Heart right ventricle (tissue), 16 donors: ENCODE measurements at regions not wholly inside any gene's neighbourhood (a gene's known extent, or its start where the extent isn't known, plus 50 kb on each side); places are given as distances from the start of the nearest gene placed in this dataset.
A peak's percentile ranks its signal among the peaks of the same experiment; 100 is the strongest.

Experiments
- ATAC-seq, 8 donors: fragments of 200-7000 bp; cut with Tn5 transposase; one replicate each; pipeline ENCODE4 v1.9.1; 2020; ENCODE audit warnings: mild to moderate bottlenecking in 8 of 8, moderate library complexity in 8 of 8, moderate number of reproducible peaks in 1 of 8
- DNase-seq, 2 donors: peaks; one replicate each; pipeline ENCODE4 v3.0.0-alpha.2; 2020
- H3K27ac ChIP-seq, 10 donors: fragments of 200-600 bp; sonication (generic) in 2 of 10; one replicate each; pipeline versions ENCODE4 v1.5.0 to v1.8.0; 2020 to 2022; ENCODE audit warnings: mild to moderate bottlenecking in 3 of 10
- H3K27me3 ChIP-seq, 7 donors: fragments of 200-600 bp; one replicate each; pipeline ENCODE4 v1.8.0; 2021 to 2022; ENCODE audit warnings: mild to moderate bottlenecking in 2 of 7
- H3K36me3 ChIP-seq, 9 donors: fragments of 200-600 bp; sonication (generic) in 1 of 9; one replicate each; pipeline versions ENCODE4 v1.5.0 to v1.8.0; 2020 to 2022; ENCODE audit warnings: mild to moderate bottlenecking in 2 of 9
- H3K4me1 ChIP-seq, 9 donors: fragments of 200-600 bp; sonication (generic) in 1 of 9; one replicate each; pipeline versions ENCODE4 v1.5.0 to v1.8.0; 2020 to 2022; ENCODE audit warnings: mild to moderate bottlenecking in 4 of 9
- H3K4me3 ChIP-seq, 10 donors: fragments of 200-600 bp; sonication (generic) in 2 of 10; one replicate each; pipeline versions ENCODE4 v1.5.0 to v1.8.0; 2020 to 2022; ENCODE audit warnings: mild to moderate bottlenecking in 7 of 10, moderate library complexity in 2 of 10
- H3K9me3 ChIP-seq, 11 donors: fragments of 200-600 bp in 10 of 11; sonication (generic) in 2 of 11; one replicate each; pipeline versions ENCODE4 v1.5.0 to v1.8.0; 2013 to 2022; ENCODE audit warnings: mild to moderate bottlenecking in 2 of 11, control low read depth in 1 of 11, moderate library complexity in 1 of 11
- WGBS, 2 donors: extraction: QIAGEN DNeasy Blood & Tissue Kit; methylation state at CpG; one replicate each; pipeline ENCODE4 v1.1.7; 2013; ENCODE audit warnings: inconsistent platforms in 1 of 2; 5-methylcytosine and 5-hydroxymethylcytosine counted together
- intact Hi-C, 10 donors: fragments of 100-400 bp; cut with DNase I; formaldehyde crosslinking; loops; one replicate each; pipeline versions ENCODE4 v1.11.1 to v1.14.2; 2022
- TF ChIP-seq, protein P1 (sequence below), 9 donors: fragments of 200-600 bp; sonication (generic) in 2 of 9; IDR thresholded peaks; one replicate each; pipeline versions ENCODE4 v1.5.0 to v1.8.0; 2021 to 2022; ENCODE audit warnings: antibody characterized with exemption in 9 of 9, mild to moderate bottlenecking in 5 of 9, moderate library complexity in 1 of 9
- donor health status: Arrhythmogenic right ventricular cardiomyopathy.
- donor health status: ischemic (EF 13 %, LVEDD 7.1; RV severe dilation, severe dysfunction).
- donor health status: healthy with polysubstance abuse.
- donor health status: DM: no; HTN: yes; CAD: no.
- donor health status: DM: no; HTN: no; CAD: no.
- donor health status: ischemic (EF 25% LVEDD 6.9; RV normal size, moderate dysfunction).
- donor health status: ischemic (EF 25% LVEDD 5.7; RV mildly dilated, moderate dysfunction).
- donor health status: healthy.
- donor health status: DM: yes; HTN: yes; CAD: no.
- donor health status: Ischemic cardiomyopathy.
- donor health status: ischemic (EF 35%, LVEDD 5.7; RV mildly dilated, moderate dysfunction).
- donor health status: nonischemic (EF 11% LVEDD 7.7; RV severe dilation, severe dysfunction).
- donor health status: DM: yes; HTN: yes; CAD: no.
- donor health status: PGD.
- donor health status: ischemic (EF 29% LVEDD 5.4; RV normal size, mild dysfunction).
- donor health status: nonischemic (EF 23%, LVEDD 6.1; RV moderate dilation, normal function).

DNA sequence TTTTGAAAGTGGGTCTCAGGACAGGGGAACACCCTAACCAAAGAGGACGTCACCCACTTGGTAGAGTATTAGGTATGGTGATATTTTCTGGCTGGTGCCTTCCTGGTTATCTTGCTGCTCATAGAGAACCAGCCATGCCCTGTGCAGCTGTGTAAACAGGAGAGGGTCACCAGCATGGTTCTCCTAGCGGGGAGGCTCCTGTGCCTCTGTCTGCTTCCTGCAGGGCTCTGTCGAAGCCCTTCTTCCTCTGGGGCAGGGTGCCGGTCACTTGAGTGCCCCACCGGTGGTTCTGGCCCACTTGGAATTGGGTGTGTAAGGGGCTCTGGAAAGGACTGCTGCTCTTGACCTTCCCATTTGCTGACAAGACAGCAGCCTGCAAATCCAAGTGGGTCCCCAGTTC, 80.5 kb upstream of the KCNK12 start:
- intact Hi-C loops, result no loop called here
- ATAC-seq, result no peak

DNA sequence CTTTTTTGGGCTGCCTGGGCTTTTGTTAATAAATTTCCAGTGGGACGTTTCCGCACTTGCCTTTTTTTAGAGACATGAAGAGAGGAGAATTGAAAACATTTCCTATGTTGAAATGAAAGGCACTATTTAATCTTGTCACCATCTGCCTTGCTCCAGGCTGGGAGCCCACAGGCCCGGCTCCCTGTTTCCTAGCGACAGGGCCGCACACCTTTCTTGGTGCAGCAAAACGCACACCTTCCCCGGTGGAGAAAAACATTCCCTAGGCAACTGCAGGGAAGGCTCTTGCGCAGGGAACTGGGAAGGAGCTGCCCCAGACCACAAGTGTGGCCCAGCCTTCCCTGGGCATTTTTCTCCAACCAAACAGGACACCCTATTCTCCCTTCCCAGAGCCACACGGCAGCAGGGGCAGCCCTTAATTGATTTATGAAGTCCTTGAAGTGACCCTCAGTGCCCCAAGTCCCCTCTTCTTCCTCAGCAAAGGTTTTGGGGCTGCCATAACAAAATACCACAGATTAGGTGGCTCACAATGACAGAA, 79.3 kb upstream of the KCNK12 start:
- ATAC-seq (no peak), DNase-seq (no peak)
- peaks cover 0 to 16% (median 0%) of the 10 kb centered on the region in 7 donors for H3K27me3 ChIP-seq
- H3K4me1 ChIP-seq, result peaks cover 0 to 7% (median 0%) of the 10 kb centered on the region in 9 donors
- 82 to 90% methylated on average over 9 of the region's 9 CpGs for WGBS, 2 donors
- H3K9me3 ChIP-seq, result no peaks in the 10 kb centered on the region
- H3K36me3 ChIP-seq, result no peaks in the 10 kb centered on the region
- intact Hi-C loops, result no loop called here
- H3K4me3 ChIP-seq, result no peak overlapping the region
- TF ChIP-seq, protein P1, sequence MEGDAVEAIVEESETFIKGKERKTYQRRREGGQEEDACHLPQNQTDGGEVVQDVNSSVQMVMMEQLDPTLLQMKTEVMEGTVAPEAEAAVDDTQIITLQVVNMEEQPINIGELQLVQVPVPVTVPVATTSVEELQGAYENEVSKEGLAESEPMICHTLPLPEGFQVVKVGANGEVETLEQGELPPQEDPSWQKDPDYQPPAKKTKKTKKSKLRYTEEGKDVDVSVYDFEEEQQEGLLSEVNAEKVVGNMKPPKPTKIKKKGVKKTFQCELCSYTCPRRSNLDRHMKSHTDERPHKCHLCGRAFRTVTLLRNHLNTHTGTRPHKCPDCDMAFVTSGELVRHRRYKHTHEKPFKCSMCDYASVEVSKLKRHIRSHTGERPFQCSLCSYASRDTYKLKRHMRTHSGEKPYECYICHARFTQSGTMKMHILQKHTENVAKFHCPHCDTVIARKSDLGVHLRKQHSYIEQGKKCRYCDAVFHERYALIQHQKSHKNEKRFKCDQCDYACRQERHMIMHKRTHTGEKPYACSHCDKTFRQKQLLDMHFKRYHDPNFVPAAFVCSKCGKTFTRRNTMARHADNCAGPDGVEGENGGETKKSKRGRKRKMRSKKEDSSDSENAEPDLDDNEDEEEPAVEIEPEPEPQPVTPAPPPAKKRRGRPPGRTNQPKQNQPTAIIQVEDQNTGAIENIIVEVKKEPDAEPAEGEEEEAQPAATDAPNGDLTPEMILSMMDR (IDR thresholded peaks at IDR 0.05), result no peak
- H3K27ac ChIP-seq, result no peak overlapping the region

More for the DNA sequence above, 80.5 kb upstream of the KCNK12 start:
- peaks cover 0 to 16% (median 0%) of the 10 kb centered on the region in 7 donors for H3K27me3 ChIP-seq
- no peak overlapping the region for H3K27ac ChIP-seq
- TF ChIP-seq, protein P1 (IDR thresholded peaks at IDR 0.05), result no peak
- H3K4me1 ChIP-seq, result peaks cover 0 to 7% (median 0%) of the 10 kb centered on the region in 9 donors
- H3K9me3 ChIP-seq, result no peaks in the 10 kb centered on the region
- H3K36me3 ChIP-seq, result no peaks in the 10 kb centered on the region
- no peak for DNase-seq
- no peak overlapping the region for H3K4me3 ChIP-seq
- 53 to 59% methylated on average over 5 of the region's 5 CpGs for WGBS, 2 donors

DNA sequence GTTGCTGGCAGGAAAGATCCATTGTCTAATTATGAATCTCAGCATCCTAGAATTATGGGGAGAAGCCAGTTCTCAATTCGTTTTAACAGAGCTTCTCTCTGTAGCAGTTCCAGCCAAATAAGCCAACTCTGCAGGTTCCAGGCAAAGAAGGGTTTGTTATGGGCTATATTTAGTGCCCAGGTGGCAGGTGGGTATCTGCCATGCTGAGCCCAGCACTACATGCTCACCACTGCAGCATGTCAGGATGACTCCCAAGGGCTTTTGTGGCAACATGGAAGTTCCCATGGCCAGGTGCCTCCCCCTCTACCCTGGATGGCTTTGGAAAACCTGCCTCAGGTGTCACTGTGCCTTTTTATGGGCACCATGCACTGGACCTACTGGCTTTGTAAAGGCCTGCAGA, 74.5 kb upstream of the KCNK12 start:
- Histone ChIP-seq H3K4me3 (no peak overlapping the region), H3K27ac (no peak overlapping the region), H3K4me1 (peaks cover 0 to 7% (median 0%) of the 10 kb centered on the region in 9 donors), H3K27me3 (peaks cover 0 to 4% (median 0%) of the 10 kb centered on the region in 7 donors), H3K36me3 (no peaks in the 10 kb centered on the region), H3K9me3 (no peaks in the 10 kb centered on the region)
- 30 to 85% methylated on average over 1 of the region's 1 CpG for WGBS, 2 donors
- intact Hi-C loops, result no loop called here
- TF ChIP-seq, protein P1 (IDR thresholded peaks at IDR 0.05), result no peak
- DNase-seq (no peak), ATAC-seq (no peak)

DNA sequence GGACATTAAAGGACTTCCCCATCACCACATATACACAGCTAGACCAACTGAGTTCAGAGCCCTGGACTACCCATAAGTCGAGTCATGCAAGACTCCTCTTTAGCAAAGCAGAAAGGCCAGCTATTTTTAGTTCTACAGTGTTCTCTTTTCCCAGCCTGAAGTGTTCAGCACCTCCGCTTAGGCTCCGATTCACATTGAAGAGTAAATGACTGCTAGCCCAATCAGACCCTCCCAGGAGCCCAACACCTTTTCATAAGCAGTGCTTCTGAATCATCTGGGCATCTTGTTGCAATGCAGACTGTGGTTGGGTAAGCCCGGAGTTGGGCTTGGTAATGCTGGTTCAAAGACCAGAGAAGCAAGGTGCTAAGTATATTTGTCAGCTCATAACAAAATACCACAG, 73.6 kb upstream of the KCNK12 start:
- no peaks in the 10 kb centered on the region for H3K9me3 ChIP-seq
- ATAC-seq, result peak in 4 of 8 donors; percentile 27 to 75 (median 56)
- H3K36me3 ChIP-seq, result no peaks in the 10 kb centered on the region
- WGBS, 2 donors, result 60 to 66% methylated on average over 4 of the region's 4 CpGs
- TF ChIP-seq, protein P1 (IDR thresholded peaks at IDR 0.05), result no peak
- peaks cover 0 to 7% (median 0%) of the 10 kb centered on the region in 9 donors for H3K4me1 ChIP-seq
- H3K27ac ChIP-seq, result no peak overlapping the region
- intact Hi-C loops, result no loop called here
- H3K27me3 ChIP-seq, result no peaks in the 10 kb centered on the region
- no peak for DNase-seq
- no peak overlapping the region for H3K4me3 ChIP-seq
